ENCODE measurements at regions not wholly inside any gene's neighbourhood (a gene's known extent, or its start where the extent isn't known, plus 50 kb on each side); places are given as distances from the start of the nearest gene placed in this dataset.

GRCh38 chr13:76711550-76712182 lies 174.5 kb downstream of the KCTD12 start:
- peak; percentile 70 for DNase-seq (ENCODE audit: low read depth, low spot score)

GRCh38 chr13:76709851-76710250 lies 176.4 kb downstream of the KCTD12 start:
- DNase-seq (ENCODE audit: low read depth, low spot score), result no peak

DNA sequence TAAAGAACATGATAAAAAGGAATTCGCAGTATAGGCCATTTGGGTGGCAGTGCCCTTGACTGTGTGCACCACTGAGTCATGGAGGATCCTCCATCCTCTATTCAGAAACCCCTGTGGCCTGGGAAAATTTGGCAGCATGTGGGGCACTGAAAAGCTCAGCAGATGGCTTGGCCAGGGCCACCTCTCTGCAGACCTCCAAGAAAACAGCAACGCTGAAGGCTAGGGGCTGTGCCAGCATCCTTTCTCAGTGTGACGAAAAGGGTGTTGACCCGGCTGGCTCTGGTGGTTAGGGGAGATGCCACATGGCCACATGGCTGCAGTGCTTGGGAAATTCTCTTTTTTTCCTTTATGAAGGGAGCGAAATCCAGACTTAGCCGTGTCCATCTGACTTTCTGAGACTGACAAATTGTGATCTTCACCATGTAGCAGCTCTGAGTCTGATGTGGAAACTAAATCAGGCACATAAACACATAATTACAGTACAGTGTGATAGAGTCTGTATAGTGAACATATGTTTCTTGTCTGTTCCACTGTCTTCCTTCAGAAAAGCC lies 178.0 kb downstream of the KCTD12 start:
- DNase-seq (ENCODE audit: low read depth, low spot score), result no peak

- no peak for DNase-seq (ENCODE audit: low read depth, low spot score)
These were observed 178.8 kb downstream of the KCTD12 start for GRCh38 chr13:76707360-76707759.

DNA sequence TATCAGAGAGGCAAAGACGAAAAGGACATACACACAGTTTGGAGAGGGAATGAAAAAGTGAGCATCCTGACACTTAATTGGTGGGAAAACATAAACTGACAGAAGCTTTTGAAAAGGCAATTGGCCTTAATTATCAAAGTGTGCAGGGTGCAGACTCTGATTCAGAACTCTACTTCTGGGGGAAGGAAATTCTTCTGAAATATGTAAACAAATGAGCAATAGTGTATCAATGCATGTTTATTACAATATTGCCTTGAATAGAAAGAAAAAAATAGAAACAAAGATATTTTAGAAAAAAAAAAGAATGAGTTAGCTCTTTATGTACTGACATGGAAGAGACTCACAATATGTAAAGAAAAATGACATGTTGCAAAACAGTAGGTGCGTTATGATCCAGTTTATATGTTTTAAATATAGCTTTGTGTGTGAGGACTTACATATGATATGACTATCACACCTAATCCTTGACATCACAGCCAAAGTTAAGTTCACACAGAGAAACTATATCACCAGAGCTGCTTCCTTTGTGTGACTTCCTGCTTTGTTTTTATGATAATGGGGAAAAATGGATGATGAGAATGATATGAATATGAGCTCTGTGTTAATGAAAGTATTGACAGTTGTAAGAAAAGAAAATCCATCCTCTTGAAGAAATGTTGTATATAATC lies 182.4 kb downstream of the KCTD12 start:
- no peak for DNase-seq (ENCODE audit: low read depth, low spot score)

DNA sequence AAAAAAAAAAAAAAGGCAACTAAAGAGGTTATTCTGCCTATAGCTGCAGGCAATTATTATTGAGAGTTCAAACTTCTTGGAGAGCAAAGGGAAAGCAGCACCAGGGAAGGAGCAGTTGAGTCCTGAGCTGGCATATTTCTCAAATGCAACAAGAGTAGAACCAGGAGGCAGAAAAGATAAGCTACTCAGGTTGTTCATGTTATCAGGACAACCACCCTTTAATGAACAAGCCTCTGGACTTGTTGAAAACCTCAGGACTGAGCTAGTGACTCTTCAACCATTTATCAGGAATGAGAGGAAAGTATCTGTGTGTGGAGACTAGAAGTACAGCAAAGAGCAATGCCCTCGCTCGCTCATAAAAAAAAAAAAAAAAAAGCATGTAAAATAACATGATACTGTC lies 183.0 kb downstream of the KCTD12 start:
- no peak for DNase-seq (ENCODE audit: low read depth, low spot score)

DNA sequence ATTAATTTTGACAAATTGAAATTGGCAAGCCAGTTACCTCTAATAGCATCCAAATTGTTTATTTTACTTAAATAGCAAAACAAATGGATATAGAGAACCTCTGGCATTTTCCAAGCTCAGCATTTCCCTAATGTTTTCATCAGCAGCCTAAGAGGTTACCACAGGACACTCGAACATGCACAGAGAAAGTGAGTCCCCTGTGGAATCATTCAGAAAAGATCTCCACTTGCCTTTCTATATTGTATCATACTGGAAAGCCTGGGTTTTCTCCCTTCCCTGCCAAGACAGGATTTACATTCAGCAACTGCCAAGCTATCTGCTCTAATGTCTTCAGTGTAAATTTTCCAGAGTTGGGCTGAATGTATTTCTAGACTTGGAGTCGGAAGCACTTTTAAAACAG lies 188.9 kb downstream of the KCTD12 start:
- no peak for DNase-seq (ENCODE audit: low read depth, low spot score)

DNA sequence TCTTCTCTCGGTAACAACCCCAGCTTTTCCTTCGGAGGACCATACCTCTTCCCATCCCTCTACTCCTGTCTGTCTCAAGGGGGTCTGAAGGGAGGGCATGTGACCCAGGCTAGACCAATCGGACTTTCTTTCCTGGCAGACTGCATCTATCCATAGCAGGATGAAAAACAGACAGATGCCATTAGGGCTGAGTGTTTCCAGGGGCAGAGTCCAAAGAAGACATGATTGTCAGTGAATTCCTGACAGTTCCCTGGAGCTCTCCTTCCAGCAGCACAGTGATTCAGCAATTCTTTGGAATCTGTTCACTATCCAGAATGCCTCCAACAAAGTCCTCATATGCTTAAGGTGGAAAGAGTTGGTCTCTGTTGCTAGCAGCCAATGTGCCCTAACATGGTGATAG lies 189.8 kb downstream of the KCTD12 start:
- DNase-seq (ENCODE audit: low read depth, low spot score), result no peak

DNA sequence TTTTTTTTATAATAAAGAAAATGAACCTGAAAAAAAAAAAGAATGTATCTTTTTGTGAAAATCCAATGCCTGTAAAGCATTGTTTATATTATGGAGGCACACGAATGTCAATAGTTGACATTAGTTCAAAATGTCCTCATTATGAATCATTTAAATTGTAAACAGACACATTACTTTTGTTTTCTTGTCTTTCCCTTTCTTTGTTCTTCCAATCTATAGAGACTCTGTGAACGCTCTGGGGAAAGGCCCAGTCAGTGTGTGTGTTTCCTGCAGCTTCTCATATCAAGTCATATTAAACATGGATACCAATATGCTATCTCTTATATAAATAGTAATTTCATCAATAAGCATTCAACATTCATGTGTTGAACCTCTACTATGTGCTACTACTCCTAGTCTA lies 193.1 kb downstream of the KCTD12 start:
- no peak for DNase-seq (ENCODE audit: low read depth, low spot score)

DNA sequence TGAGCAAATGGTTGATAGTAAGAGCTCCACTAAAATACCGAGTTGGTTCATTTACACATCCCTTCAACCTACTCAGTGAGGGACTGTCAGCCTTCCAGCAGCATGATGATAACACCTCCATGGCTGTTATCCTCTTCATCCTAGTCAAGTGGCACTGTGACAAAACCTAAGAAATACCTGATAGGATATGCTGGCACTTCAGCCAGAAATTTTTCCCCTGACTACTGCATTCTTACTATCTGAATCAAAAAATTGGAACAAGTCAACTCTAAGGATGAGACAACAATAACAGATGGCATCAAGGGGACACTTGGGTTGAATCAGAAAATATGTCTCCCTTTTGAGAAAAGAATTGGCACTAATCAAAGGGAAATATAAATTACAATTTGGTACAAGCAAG lies 193.9 kb downstream of the KCTD12 start:
- DNase-seq (ENCODE audit: low read depth, low spot score), result no peak

GRCh38 chr13:76690611-76691010 lies 195.6 kb downstream of the KCTD12 start:
- DNase-seq (ENCODE audit: low read depth, low spot score), result no peak

GRCh38 chr13:76687467-76687866 lies 198.7 kb downstream of the KCTD12 start:
- DNase-seq (ENCODE audit: low read depth, low spot score), result no peak

- DNase-seq (ENCODE audit: low read depth, low spot score), result no peak
These were observed 200.3 kb downstream of the KCTD12 start for GRCh38 chr13:76685938-76686337.

GRCh38 chr13:76684336-76684735 lies 201.9 kb downstream of the KCTD12 start:
- no peak for DNase-seq (ENCODE audit: low read depth, low spot score)

DNA sequence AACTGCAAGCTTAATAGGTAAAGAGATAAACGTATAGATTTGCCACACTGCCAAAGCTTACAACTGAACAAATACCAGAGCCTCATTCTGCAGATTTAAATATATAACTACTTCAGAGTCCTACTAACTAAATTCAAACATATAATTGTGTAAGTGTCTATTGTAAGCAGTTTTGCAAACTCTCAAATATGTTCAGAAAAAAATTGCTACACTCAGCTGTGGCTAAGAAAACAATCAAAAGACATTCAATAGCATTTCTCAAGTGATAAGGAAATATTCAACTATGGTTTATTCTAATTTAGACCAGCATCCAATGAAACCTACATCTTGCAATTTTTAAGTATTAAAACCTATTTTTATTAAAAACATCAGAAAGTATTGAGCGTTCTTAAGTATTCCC lies 202.4 kb downstream of the KCTD12 start:
- DNase-seq (ENCODE audit: low read depth, low spot score), result no peak

DNA sequence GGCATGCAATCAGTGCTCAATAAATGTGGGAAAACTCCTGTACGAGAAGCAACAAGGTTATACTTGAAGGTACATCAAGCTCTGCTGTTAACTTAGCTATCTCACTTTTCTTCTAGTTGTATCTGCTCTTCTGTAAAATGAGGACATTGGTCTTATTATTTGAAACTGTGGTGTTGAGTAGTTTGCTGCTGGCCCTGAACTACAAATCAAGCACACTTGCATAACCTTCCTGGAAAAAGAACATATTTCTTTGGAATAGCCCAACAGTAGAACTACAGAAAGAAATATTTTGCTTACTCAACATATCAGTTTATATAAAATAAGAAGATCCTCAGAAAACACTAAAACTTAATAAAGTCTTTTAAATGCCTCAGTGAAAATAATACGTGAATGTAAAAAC lies 203.0 kb downstream of the KCTD12 start:
- no peak for DNase-seq (ENCODE audit: low read depth, low spot score)

- DNase-seq (ENCODE audit: low read depth, low spot score), result no peak
These were observed 206.1 kb downstream of the KCTD12 start for GRCh38 chr13:76680112-76680511.

- peak; percentile 88 for DNase-seq (ENCODE audit: low read depth, low spot score)
These were observed 209.2 kb downstream of the KCTD12 start for GRCh38 chr13:76677043-76677442.

DNA sequence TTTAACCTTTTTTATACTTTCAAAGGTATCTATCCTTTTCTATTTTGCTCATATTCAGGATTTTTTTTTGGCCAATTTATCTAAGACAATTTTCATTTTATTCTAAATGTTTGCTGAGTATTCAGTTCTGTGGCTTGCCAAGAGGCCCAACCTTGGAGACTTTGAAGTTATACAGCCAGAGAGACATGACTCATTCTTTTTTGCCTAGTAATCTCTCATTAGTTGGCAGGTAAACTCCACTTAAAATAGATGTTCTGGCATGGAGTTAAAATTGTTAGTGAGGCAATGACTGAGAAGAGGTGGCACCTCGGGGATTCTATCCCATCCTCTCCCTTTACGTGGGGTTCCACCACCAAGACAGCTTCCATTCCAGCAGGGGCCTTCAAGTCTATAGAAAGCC lies 213.8 kb downstream of the KCTD12 start:
- no peak for DNase-seq (ENCODE audit: low read depth, low spot score)

- DNase-seq (ENCODE audit: low read depth, low spot score), result no peak
These were observed 217.5 kb downstream of the KCTD12 start for GRCh38 chr13:76668716-76669115.

DNA sequence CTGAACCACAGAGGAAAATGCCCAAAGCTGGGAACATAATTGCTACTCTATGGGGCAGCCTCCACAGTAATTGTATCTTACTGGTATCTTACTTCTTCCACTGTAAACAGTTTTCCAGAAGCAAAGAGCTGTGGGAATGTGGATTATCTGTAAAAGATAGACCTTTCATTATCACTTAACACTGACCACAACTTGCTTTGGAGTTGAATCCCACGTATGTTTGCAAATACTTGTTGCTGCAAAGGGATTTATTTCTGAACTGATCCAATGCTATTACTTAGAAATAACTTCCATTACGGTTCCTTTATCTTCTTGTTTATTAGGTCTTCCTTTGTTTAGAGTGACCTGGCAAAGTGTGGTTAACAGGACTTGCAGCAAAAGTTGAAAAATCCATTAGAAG lies 218.1 kb downstream of the KCTD12 start:
- no peak for DNase-seq (ENCODE audit: low read depth, low spot score)

- peak; percentile 57 for DNase-seq (ENCODE audit: low read depth, low spot score)
These were observed 218.7 kb downstream of the KCTD12 start for GRCh38 chr13:76667551-76667950.

DNA sequence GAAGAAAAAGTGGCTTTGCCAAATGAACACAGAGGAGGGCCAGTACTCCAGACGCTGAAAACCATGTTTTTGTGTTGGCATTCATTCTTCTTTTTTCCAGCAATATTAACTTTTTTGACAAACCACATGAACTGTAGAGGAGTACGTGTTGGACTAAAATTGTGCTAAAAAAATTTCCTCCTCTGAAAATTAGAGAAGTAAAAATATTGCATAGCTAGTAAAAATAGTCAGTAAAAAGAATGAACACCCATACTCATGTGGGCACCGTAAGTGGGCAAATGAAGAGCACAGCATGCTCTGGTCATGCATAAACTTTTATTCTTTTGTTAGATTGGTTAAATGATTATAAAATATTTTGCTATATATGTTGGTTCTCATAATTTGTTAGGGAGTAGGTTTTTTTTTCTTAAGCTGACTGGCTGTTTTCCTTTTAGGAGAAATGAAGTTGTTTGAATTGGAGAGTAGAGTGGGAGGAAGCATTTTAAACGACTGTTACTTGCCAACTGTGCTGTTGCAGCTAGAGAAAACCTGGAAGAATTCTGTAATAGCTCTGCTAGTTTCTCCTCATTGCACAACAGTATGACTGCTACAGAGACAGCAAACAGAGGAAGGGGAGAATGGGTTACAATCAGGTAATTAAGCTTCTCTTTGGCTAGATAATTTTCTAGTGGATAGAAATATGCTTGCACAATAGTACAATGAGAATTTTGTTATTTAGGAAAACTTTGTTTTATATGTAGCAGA lies 222.4 kb downstream of the KCTD12 start:
- no peak for DNase-seq (ENCODE audit: low read depth, low spot score)
